GM23338 (cell line): ENCODE measurements at regions not wholly inside any gene's neighbourhood (a gene's known extent, or its start where the extent isn't known, plus 50 kb on each side); places are given as distances from the start of the nearest gene placed in this dataset.

ENCODE experiments used
- ATAC-seq: fragments of 200-7000 bp; cut with Tn5 transposase; 3 replicates; pipeline ENCODE4 v1.9.1; 2020
- DNase-seq: peaks from one replicate; pipeline ENCODE4 v3.0.0-alpha.2; 2015; ENCODE audit warnings: low spot score
- H2AFZ ChIP-seq: fragments of 200-600 bp; sonication (generic); 2 replicates; pipeline ENCODE4 v1.8.0; 2016; ENCODE audit warnings: antibody characterized with exemption, mild to moderate bottlenecking, moderate library complexity
- H3F3A ChIP-seq: fragments of 200-600 bp; sonication (generic); replicated peaks from 2 replicates; pipeline ENCODE4 v1.8.0; 2017; ENCODE audit warnings: antibody characterized with exemption, mixed run types, low read depth
- H3K27ac ChIP-seq: fragments of 200-600 bp; sonication (generic); 2 replicates; pipeline ENCODE4 v1.6.1; 2016; ENCODE audit warnings: low read depth
- H3K27me3 ChIP-seq: fragments of 200-600 bp; sonication (generic); 2 replicates; pipeline ENCODE4 v1.8.0; 2016; ENCODE audit warnings: mild to moderate bottlenecking, mixed run types, moderate library complexity; ENCODE audit not compliant: insufficient read depth
- H3K36me3 ChIP-seq: fragments of 200-600 bp; sonication (generic); 2 replicates; pipeline ENCODE4 v1.8.0; 2016; ENCODE audit warnings: mild to moderate bottlenecking; ENCODE audit not compliant: insufficient read depth
- H3K4me1 ChIP-seq: fragments of 200-600 bp; sonication (generic); 2 replicates; pipeline ENCODE4 v1.8.0; 2016; ENCODE audit warnings: mild to moderate bottlenecking, moderate library complexity; ENCODE audit not compliant: insufficient read depth
- H3K4me2 ChIP-seq: fragments of 200-600 bp; sonication (generic); 2 replicates; pipeline ENCODE4 v1.7.1; 2017; ENCODE audit warnings: mixed run types
- H3K4me3 ChIP-seq: fragments of 200-600 bp; sonication (generic); 2 replicates; pipeline ENCODE4 v1.6.1; 2016; ENCODE audit warnings: mixed run types
- H3K79me2 ChIP-seq: fragments of 200-600 bp; sonication (generic); replicated peaks from 2 replicates; pipeline ENCODE4 v1.8.0; 2017; ENCODE audit warnings: mild to moderate bottlenecking; ENCODE audit not compliant: insufficient read depth
- H3K9me2 ChIP-seq: fragments of 200-600 bp; sonication (generic); 2 replicates; pipeline ENCODE4 v1.8.0; 2017; ENCODE audit not compliant: insufficient read depth
- H4K20me1 ChIP-seq: fragments of 200-600 bp; sonication (generic); replicated peaks from 2 replicates; pipeline ENCODE4 v1.8.0; 2017; ENCODE audit warnings: mild to moderate bottlenecking; ENCODE audit not compliant: insufficient read depth
- H3K27ac Mint-ChIP-seq: 2 replicates; pipeline ENCODE4 v1.8.0; 2020; ENCODE audit warnings: inconsistent platforms, mild to moderate bottlenecking, moderate library complexity, mixed read lengths
- H3K27me3 Mint-ChIP-seq: 3 replicates; pipeline ENCODE4 v1.8.0; 2022; ENCODE audit warnings: low read depth, mild to moderate bottlenecking, moderate library complexity, mixed read lengths, inconsistent platforms; ENCODE audit not compliant: insufficient read depth, poor library complexity
- H3K36me3 Mint-ChIP-seq: 3 replicates; pipeline ENCODE4 v1.8.0; 2021; ENCODE audit warnings: low read depth, mild to moderate bottlenecking, inconsistent platforms, moderate library complexity, mixed read lengths
- H3K4me1 Mint-ChIP-seq: 3 replicates; pipeline ENCODE4 v1.8.0; 2020; ENCODE audit warnings: mild to moderate bottlenecking, inconsistent platforms, mixed read lengths
- H3K4me3 Mint-ChIP-seq: 3 replicates; pipeline ENCODE4 v1.8.0; 2021; ENCODE audit warnings: moderate library complexity, mild to moderate bottlenecking, inconsistent platforms, mixed read lengths
- H3K9me3 Mint-ChIP-seq: 3 replicates; pipeline ENCODE4 v1.8.0; 2020; ENCODE audit warnings: moderate library complexity, mild to moderate bottlenecking, inconsistent platforms, mixed read lengths
- CREB1 ChIP-seq: fragments of 250-450 bp; sonication (Bioruptor Pico); IDR thresholded peaks from 2 replicates; pipeline ENCODE4 v1.5.0; 2020; ENCODE audit warnings: low read depth, mild to moderate bottlenecking, moderate library complexity
- ETS1 ChIP-seq: IDR thresholded peaks from 2 replicates; pipeline ENCODE4 v1.6.1; 2016; ENCODE audit warnings: antibody characterized with exemption
- EZH2 ChIP-seq: fragments of 200-600 bp; sonication (generic); IDR thresholded peaks from one replicate; pipeline ENCODE4 v1.8.0; 2017; ENCODE audit warnings: antibody characterized with exemption, mild to moderate bottlenecking, low read depth; ENCODE audit not compliant: unreplicated experiment
- EZH2phosphoT487 ChIP-seq: fragments of 200-600 bp; sonication (generic); IDR thresholded peaks from one replicate; pipeline ENCODE4 v1.8.1; 2018; ENCODE audit warnings: antibody characterized with exemption; ENCODE audit not compliant: unreplicated experiment
- JUNB ChIP-seq: IDR thresholded peaks from one replicate; pipeline ENCODE4 v1.6.1; 2016; ENCODE audit warnings: antibody characterized with exemption; ENCODE audit not compliant: unreplicated experiment
- NANOG ChIP-seq: IDR thresholded peaks from 2 replicates; pipeline ENCODE4 v1.6.1; 2016; ENCODE audit warnings: antibody characterized with exemption, borderline replicate concordance
- POLR2AphosphoS5 ChIP-seq: IDR thresholded peaks from 2 replicates; pipeline ENCODE4 v1.6.1; 2016; ENCODE audit warnings: antibody characterized with exemption, low read depth
- STAT1 ChIP-seq: IDR thresholded peaks from one replicate; pipeline ENCODE4 v1.6.1; 2016; ENCODE audit warnings: antibody characterized with exemption; ENCODE audit not compliant: unreplicated experiment
- ZNF114 ChIP-seq: fragments of 250-450 bp; sonication (Bioruptor Pico); IDR thresholded peaks from 2 replicates; pipeline ENCODE4 v1.5.0; 2020; ENCODE audit warnings: mild to moderate bottlenecking, moderate library complexity
- ZNF331 ChIP-seq: fragments of 250-450 bp; sonication (Bioruptor Pico); IDR thresholded peaks from 2 replicates; pipeline ENCODE4 v1.5.0; 2020; ENCODE audit warnings: low read depth, mild to moderate bottlenecking, moderate library complexity
- TF ChIP-seq, protein P1 (sequence below): fragments of 250-450 bp; sonication (Bioruptor Pico); IDR thresholded peaks from 2 replicates; pipeline ENCODE4 v1.5.0; 2020; ENCODE audit warnings: mild to moderate bottlenecking, moderate library complexity
- TF ChIP-seq, protein P2 (sequence below), 2 experiments: fragments of 200-600 bp in 1 of 2; sonication (generic) in 1 of 2; conservative IDR thresholded peaks; 2 replicates each; pipeline versions ENCODE4 v1.5.1 to v1.6.1; 2016 to 2017; ENCODE audit warnings: antibody characterized with exemption in 2 of 2, low read depth in 2 of 2, mild to moderate bottlenecking in 2 of 2, moderate library complexity in 1 of 2
- TF ChIP-seq, protein P3 (sequence below): IDR thresholded peaks from one replicate; pipeline ENCODE4 v1.6.1; 2018; ENCODE audit warnings: antibody characterized with exemption; ENCODE audit not compliant: unreplicated experiment

GRCh38 chr18:61080954-61081528 lies 252.2 kb upstream of the CDH20 start:
- Histone ChIP-seq H3K4me1 (no peaks in the 10 kb centered on the region), H3K4me3 (no peak overlapping the region), H4K20me1 (no peaks in the 10 kb centered on the region), H3F3A (no peaks in the 10 kb centered on the region), H3K4me2 (no peak overlapping the region), H3K36me3 (no peaks in the 10 kb centered on the region), H3K9me2 (no peaks in the 10 kb centered on the region), H2AFZ (no peak overlapping the region), H3K27ac (no peak overlapping the region), H3K27me3 (no peaks in the 10 kb centered on the region), H3K79me2 (no peaks in the 10 kb centered on the region)
- Mint-ChIP-seq H3K4me3 (no peak overlapping the region), H3K27me3 (peaks cover 1% of the 10 kb centered on the region), H3K27ac (no peak overlapping the region), H3K4me1 (no peaks in the 10 kb centered on the region), H3K36me3 (no peaks in the 10 kb centered on the region), H3K9me3 (no peaks in the 10 kb centered on the region)
- TF ChIP-seq ETS1 (no peak), ZNF114 (CRISPR knock-in tag) (no peak), EZH2phosphoT487 (no peak), EZH2 (no peak), JUNB (no peak), POLR2AphosphoS5 (no peak), STAT1 (no peak), NANOG (no peak), ZNF331 (CRISPR knock-in tag) (no peak), CREB1 (CRISPR knock-in tag) (no peak)
- TF ChIP-seq, protein P1, sequence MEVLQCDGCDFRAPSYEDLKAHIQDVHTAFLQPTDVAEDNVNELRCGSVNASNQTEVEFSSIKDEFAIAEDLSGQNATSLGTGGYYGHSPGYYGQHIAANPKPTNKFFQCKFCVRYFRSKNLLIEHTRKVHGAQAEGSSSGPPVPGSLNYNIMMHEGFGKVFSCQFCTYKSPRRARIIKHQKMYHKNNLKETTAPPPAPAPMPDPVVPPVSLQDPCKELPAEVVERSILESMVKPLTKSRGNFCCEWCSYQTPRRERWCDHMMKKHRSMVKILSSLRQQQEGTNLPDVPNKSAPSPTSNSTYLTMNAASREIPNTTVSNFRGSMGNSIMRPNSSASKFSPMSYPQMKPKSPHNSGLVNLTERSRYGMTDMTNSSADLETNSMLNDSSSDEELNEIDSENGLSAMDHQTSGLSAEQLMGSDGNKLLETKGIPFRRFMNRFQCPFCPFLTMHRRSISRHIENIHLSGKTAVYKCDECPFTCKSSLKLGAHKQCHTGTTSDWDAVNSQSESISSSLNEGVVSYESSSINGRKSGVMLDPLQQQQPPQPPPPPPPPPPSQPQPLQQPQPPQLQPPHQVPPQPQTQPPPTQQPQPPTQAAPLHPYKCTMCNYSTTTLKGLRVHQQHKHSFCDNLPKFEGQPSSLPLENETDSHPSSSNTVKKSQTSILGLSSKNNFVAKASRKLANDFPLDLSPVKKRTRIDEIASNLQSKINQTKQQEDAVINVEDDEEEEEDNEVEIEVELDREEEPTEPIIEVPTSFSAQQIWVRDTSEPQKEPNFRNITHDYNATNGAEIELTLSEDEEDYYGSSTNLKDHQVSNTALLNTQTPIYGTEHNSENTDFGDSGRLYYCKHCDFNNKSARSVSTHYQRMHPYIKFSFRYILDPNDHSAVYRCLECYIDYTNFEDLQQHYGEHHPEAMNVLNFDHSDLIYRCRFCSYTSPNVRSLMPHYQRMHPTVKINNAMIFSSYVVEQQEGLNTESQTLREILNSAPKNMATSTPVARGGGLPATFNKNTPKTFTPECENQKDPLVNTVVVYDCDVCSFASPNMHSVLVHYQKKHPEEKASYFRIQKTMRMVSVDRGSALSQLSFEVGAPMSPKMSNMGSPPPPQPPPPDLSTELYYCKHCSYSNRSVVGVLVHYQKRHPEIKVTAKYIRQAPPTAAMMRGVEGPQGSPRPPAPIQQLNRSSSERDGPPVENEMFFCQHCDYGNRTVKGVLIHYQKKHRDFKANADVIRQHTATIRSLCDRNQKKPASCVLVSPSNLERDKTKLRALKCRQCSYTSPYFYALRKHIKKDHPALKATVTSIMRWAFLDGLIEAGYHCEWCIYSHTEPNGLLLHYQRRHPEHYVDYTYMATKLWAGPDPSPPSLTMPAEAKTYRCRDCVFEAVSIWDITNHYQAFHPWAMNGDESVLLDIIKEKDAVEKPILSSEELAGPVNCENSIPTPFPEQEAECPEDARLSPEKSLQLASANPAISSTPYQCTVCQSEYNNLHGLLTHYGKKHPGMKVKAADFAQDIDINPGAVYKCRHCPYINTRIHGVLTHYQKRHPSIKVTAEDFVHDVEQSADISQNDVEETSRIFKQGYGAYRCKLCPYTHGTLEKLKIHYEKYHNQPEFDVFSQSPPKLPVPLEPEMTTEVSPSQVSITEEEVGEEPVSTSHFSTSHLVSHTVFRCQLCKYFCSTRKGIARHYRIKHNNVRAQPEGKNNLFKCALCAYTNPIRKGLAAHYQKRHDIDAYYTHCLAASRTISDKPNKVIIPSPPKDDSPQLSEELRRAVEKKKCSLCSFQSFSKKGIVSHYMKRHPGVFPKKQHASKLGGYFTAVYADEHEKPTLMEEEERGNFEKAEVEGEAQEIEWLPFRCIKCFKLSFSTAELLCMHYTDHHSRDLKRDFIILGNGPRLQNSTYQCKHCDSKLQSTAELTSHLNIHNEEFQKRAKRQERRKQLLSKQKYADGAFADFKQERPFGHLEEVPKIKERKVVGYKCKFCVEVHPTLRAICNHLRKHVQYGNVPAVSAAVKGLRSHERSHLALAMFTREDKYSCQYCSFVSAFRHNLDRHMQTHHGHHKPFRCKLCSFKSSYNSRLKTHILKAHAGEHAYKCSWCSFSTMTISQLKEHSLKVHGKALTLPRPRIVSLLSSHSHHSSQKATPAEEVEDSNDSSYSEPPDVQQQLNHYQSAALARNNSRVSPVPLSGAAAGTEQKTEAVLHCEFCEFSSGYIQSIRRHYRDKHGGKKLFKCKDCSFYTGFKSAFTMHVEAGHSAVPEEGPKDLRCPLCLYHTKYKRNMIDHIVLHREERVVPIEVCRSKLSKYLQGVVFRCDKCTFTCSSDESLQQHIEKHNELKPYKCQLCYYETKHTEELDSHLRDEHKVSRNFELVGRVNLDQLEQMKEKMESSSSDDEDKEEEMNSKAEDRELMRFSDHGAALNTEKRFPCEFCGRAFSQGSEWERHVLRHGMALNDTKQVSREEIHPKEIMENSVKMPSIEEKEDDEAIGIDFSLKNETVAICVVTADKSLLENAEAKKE (CRISPR knock-in tag) = no peak
- TF ChIP-seq, protein P2, sequence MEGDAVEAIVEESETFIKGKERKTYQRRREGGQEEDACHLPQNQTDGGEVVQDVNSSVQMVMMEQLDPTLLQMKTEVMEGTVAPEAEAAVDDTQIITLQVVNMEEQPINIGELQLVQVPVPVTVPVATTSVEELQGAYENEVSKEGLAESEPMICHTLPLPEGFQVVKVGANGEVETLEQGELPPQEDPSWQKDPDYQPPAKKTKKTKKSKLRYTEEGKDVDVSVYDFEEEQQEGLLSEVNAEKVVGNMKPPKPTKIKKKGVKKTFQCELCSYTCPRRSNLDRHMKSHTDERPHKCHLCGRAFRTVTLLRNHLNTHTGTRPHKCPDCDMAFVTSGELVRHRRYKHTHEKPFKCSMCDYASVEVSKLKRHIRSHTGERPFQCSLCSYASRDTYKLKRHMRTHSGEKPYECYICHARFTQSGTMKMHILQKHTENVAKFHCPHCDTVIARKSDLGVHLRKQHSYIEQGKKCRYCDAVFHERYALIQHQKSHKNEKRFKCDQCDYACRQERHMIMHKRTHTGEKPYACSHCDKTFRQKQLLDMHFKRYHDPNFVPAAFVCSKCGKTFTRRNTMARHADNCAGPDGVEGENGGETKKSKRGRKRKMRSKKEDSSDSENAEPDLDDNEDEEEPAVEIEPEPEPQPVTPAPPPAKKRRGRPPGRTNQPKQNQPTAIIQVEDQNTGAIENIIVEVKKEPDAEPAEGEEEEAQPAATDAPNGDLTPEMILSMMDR (conservative IDR thresholded peaks at IDR 0.05; ENCODE audit: low read depth in 2 of 2) = no peak
- TF ChIP-seq, protein P3, sequence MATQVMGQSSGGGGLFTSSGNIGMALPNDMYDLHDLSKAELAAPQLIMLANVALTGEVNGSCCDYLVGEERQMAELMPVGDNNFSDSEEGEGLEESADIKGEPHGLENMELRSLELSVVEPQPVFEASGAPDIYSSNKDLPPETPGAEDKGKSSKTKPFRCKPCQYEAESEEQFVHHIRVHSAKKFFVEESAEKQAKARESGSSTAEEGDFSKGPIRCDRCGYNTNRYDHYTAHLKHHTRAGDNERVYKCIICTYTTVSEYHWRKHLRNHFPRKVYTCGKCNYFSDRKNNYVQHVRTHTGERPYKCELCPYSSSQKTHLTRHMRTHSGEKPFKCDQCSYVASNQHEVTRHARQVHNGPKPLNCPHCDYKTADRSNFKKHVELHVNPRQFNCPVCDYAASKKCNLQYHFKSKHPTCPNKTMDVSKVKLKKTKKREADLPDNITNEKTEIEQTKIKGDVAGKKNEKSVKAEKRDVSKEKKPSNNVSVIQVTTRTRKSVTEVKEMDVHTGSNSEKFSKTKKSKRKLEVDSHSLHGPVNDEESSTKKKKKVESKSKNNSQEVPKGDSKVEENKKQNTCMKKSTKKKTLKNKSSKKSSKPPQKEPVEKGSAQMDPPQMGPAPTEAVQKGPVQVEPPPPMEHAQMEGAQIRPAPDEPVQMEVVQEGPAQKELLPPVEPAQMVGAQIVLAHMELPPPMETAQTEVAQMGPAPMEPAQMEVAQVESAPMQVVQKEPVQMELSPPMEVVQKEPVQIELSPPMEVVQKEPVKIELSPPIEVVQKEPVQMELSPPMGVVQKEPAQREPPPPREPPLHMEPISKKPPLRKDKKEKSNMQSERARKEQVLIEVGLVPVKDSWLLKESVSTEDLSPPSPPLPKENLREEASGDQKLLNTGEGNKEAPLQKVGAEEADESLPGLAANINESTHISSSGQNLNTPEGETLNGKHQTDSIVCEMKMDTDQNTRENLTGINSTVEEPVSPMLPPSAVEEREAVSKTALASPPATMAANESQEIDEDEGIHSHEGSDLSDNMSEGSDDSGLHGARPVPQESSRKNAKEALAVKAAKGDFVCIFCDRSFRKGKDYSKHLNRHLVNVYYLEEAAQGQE = no peak
- DNase-seq (no peak), ATAC-seq (no peak)
